ENCODE measurements at regions not wholly inside any gene's neighbourhood (a gene's known extent, or its start where the extent isn't known, plus 50 kb on each side); places are given as distances from the start of the nearest gene placed in this dataset.

DNA sequence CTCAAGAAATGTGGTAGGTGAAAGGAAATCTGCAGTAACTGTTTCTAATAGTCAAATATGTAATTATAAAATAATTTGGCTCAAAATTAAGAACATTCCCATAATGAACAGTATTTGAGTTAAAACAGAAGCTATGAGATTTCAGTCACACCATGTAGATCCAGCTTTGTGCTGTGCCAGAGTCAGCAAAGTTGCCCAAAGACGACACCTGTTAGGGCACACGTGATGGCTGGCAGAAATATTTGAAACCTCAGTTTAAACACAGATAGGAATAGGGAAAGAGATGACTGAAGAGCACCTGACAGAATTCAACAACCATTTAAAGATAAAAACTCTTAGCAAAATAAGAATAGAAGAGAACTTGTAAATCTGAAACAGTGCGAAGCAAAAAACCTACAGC is 129.3 kb downstream of the CD83 start:
- no peaks in the 10 kb centered on the region for H3K27me3 ChIP-seq (ENCODE audit: control insufficient read depth in 1 of 2, insufficient read depth in 2 of 2, low read length in 2 of 2)
- no peak overlapping the region for H3K4me3 ChIP-seq (ENCODE audit: low read depth in 1 of 2, low read length in 2 of 2)
- no peaks in the 10 kb centered on the region for H3K36me3 ChIP-seq (ENCODE audit: control insufficient read depth in 1 of 2, insufficient read depth in 2 of 2, low read length in 2 of 2)

DNA sequence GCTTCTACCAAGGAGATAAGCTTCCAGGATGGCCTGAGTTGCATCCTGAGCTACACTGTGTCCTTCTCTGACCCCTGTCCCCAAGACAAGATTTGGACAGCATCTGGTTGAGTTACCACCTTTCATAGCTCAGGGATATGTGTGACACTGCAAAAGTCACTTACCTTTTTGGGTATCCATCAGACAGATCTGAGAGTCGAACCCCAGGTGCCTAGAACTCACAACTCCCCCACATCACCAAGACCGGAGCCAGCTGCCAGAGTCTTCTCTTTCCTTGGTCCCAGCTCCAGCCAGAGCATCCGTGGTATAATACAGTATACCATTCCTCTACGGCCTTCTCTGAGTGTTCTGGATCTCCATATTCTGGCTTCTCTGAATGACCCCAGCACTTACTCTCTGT is 133.0 kb downstream of the CD83 start:
- Histone ChIP-seq H3K4me3 (ENCODE audit: low read depth in 1 of 2, low read length in 2 of 2) (no peak overlapping the region), H3K27me3 (ENCODE audit: control insufficient read depth in 1 of 2, insufficient read depth in 2 of 2, low read length in 2 of 2) (no peaks in the 10 kb centered on the region), H3K9me3 (ENCODE audit: control insufficient read depth in 1 of 2, low read length in 2 of 2) (no peaks in the 10 kb centered on the region), H3K9ac (ENCODE audit: low read depth in 1 of 2, low read length in 2 of 2) (no peak overlapping the region), H3K36me3 (ENCODE audit: control insufficient read depth in 1 of 2, insufficient read depth in 2 of 2, low read length in 2 of 2) (no peaks in the 10 kb centered on the region), H3K27ac (ENCODE audit: low read depth, low read length) (no peak overlapping the region), H3K4me1 (ENCODE audit: control insufficient read depth in 1 of 2, insufficient read depth in 2 of 2, low read length in 2 of 2) (no peaks in the 10 kb centered on the region)

More for the DNA sequence above, 129.3 kb downstream of the CD83 start:
- Histone ChIP-seq H3K9ac (ENCODE audit: low read depth in 1 of 2, low read length in 2 of 2) (no peak overlapping the region), H3K27ac (ENCODE audit: low read depth, low read length) (no peak overlapping the region), H3K9me3 (ENCODE audit: control insufficient read depth in 1 of 2, low read length in 2 of 2) (no peaks in the 10 kb centered on the region), H3K4me1 (ENCODE audit: control insufficient read depth in 1 of 2, insufficient read depth in 2 of 2, low read length in 2 of 2) (no peaks in the 10 kb centered on the region)

DNA sequence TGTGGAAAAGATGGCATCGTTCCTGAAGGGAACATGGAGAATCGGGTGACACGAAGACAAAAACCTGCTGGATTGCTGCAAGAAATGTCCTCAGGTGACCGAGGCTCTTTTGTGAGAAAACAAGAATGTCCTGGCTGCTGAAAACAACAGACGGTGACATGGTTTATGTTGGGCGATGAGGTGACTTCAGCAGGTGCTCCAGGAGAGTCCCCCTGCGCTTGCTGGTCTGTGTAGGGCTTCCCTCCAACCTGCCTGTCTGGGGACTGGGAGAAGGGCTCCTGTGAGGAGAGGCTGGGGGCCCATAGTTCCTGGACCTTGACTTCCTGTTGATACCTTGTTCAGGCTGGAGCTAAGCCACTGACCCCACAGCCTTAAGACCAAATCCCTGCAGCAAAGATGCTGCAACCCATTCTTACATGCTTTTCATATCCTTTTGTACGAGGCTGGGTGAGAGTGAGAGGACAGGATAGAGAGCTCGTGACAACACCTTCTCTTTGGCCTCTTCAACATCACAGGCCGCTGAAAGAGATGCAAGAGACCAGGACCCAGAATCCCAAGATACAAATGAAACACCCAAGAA is 134.8 kb downstream of the CD83 start:
- Histone ChIP-seq H3K9me3 (ENCODE audit: control insufficient read depth in 1 of 2, low read length in 2 of 2) (no peaks in the 10 kb centered on the region), H3K9ac (ENCODE audit: low read depth in 1 of 2, low read length in 2 of 2) (no peak overlapping the region), H3K27me3 (ENCODE audit: control insufficient read depth in 1 of 2, insufficient read depth in 2 of 2, low read length in 2 of 2) (no peaks in the 10 kb centered on the region), H3K27ac (ENCODE audit: low read depth, low read length) (no peak overlapping the region), H3K4me1 (ENCODE audit: control insufficient read depth in 1 of 2, insufficient read depth in 2 of 2, low read length in 2 of 2) (no peaks in the 10 kb centered on the region), H3K36me3 (ENCODE audit: control insufficient read depth in 1 of 2, insufficient read depth in 2 of 2, low read length in 2 of 2) (no peaks in the 10 kb centered on the region), H3K4me3 (ENCODE audit: low read depth in 1 of 2, low read length in 2 of 2) (no peak overlapping the region)

GRCh38 chr6:14254505-14254904 is 136.9 kb downstream of the CD83 start:
- Histone ChIP-seq H3K4me3 (ENCODE audit: low read depth in 1 of 2, low read length in 2 of 2) (no peak overlapping the region), H3K27ac (ENCODE audit: low read depth, low read length) (no peak overlapping the region), H3K9me3 (ENCODE audit: control insufficient read depth in 1 of 2, low read length in 2 of 2) (no peaks in the 10 kb centered on the region), H3K27me3 (ENCODE audit: control insufficient read depth in 1 of 2, insufficient read depth in 2 of 2, low read length in 2 of 2) (no peaks in the 10 kb centered on the region), H3K4me1 (ENCODE audit: control insufficient read depth in 1 of 2, insufficient read depth in 2 of 2, low read length in 2 of 2) (no peaks in the 10 kb centered on the region), H3K9ac (ENCODE audit: low read depth in 1 of 2, low read length in 2 of 2) (no peak overlapping the region), H3K36me3 (ENCODE audit: control insufficient read depth in 1 of 2, insufficient read depth in 2 of 2, low read length in 2 of 2) (no peaks in the 10 kb centered on the region)

DNA sequence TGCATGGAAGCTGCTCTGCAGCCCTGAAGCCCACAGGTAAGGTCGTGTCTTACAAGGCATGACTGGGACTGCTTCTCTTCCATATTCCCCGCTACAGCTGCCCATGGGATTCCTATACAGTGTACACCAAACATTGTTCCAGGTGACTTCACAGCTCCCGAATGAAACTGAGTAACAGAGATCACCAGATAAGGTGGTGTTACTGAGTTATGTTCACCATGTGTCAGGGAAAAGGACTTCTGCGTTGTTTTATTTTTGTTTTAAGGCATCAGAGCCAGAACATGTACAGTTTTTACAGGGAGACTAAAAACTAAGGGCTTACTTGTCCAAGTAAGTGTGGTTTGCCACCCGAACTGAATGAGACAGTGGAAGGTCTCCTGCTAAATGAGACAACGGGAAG is 138.3 kb downstream of the CD83 start:
- H3K9me3 ChIP-seq (ENCODE audit: control insufficient read depth in 1 of 2, low read length in 2 of 2): peaks cover 0 to 4% of the 10 kb centered on the region in 2 donors
- H3K36me3 ChIP-seq (ENCODE audit: control insufficient read depth in 1 of 2, insufficient read depth in 2 of 2, low read length in 2 of 2): no peaks in the 10 kb centered on the region
- H3K4me1 ChIP-seq (ENCODE audit: control insufficient read depth in 1 of 2, insufficient read depth in 2 of 2, low read length in 2 of 2): no peaks in the 10 kb centered on the region
- no peak overlapping the region for H3K9ac ChIP-seq (ENCODE audit: low read depth in 1 of 2, low read length in 2 of 2)
- H3K27ac ChIP-seq (ENCODE audit: low read depth, low read length): no peak overlapping the region
- no peaks in the 10 kb centered on the region for H3K27me3 ChIP-seq (ENCODE audit: control insufficient read depth in 1 of 2, insufficient read depth in 2 of 2, low read length in 2 of 2)
- no peak overlapping the region for H3K4me3 ChIP-seq (ENCODE audit: low read depth in 1 of 2, low read length in 2 of 2)

GRCh38 chr6:14258117-14258516 is 140.5 kb downstream of the CD83 start:
- Histone ChIP-seq H3K4me3 (ENCODE audit: low read depth in 1 of 2, low read length in 2 of 2) (no peak overlapping the region), H3K9ac (ENCODE audit: low read depth in 1 of 2, low read length in 2 of 2) (no peak overlapping the region), H3K27ac (ENCODE audit: low read depth, low read length) (no peak overlapping the region), H3K27me3 (ENCODE audit: control insufficient read depth in 1 of 2, insufficient read depth in 2 of 2, low read length in 2 of 2) (no peaks in the 10 kb centered on the region), H3K9me3 (ENCODE audit: control insufficient read depth in 1 of 2, low read length in 2 of 2) (peaks cover 0 to 6% of the 10 kb centered on the region in 2 donors), H3K36me3 (ENCODE audit: control insufficient read depth in 1 of 2, insufficient read depth in 2 of 2, low read length in 2 of 2) (no peaks in the 10 kb centered on the region), H3K4me1 (ENCODE audit: control insufficient read depth in 1 of 2, insufficient read depth in 2 of 2, low read length in 2 of 2) (no peaks in the 10 kb centered on the region)

- H3K9me3 ChIP-seq (ENCODE audit: control insufficient read depth in 1 of 2, low read length in 2 of 2): peaks cover 2 to 9% of the 10 kb centered on the region in 2 donors
- no peaks in the 10 kb centered on the region for H3K4me1 ChIP-seq (ENCODE audit: control insufficient read depth in 1 of 2, insufficient read depth in 2 of 2, low read length in 2 of 2)
- H3K36me3 ChIP-seq (ENCODE audit: control insufficient read depth in 1 of 2, insufficient read depth in 2 of 2, low read length in 2 of 2): no peaks in the 10 kb centered on the region
- H3K27me3 ChIP-seq (ENCODE audit: control insufficient read depth in 1 of 2, insufficient read depth in 2 of 2, low read length in 2 of 2): no peaks in the 10 kb centered on the region
- H3K27ac ChIP-seq (ENCODE audit: low read depth, low read length): no peak overlapping the region
- H3K4me3 ChIP-seq (ENCODE audit: low read depth in 1 of 2, low read length in 2 of 2): no peak overlapping the region
- H3K9ac ChIP-seq (ENCODE audit: low read depth in 1 of 2, low read length in 2 of 2): no peak overlapping the region
Observed at GRCh38 chr6:14258695-14259593, 141.4 kb downstream of the CD83 start.

DNA sequence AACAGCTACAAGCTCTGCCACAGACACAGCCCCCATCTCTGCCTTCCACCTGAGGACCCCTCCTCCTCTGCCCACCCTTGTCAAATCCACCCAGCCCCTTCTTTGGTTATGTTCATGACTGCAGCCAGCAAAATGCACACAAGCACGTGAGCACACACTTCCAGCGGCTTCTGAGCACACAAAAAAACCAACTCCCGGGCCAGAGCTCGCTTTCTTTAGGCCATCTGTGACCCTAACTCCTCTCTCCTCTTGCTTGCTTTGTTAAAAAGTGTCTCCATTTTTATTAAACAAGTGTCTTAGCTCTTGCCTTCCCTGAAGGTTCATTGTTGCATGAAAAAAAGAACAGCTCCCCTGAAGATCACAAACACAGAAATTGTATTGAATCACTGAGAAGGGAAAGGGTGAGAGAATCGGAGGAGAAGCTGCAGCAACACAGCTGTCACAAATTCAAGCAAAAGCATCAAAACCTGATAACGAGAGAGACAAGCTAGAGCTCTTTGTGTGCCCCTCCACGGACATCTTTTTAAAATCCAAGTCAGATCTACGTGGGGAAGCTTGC is 142.1 kb downstream of the CD83 start:
- H3K36me3 ChIP-seq (ENCODE audit: control insufficient read depth in 1 of 2, insufficient read depth in 2 of 2, low read length in 2 of 2): no peaks in the 10 kb centered on the region
- no peak overlapping the region for H3K4me3 ChIP-seq (ENCODE audit: low read depth in 1 of 2, low read length in 2 of 2)
- peaks cover 5 to 15% of the 10 kb centered on the region in 2 donors for H3K9me3 ChIP-seq (ENCODE audit: control insufficient read depth in 1 of 2, low read length in 2 of 2)
- no peaks in the 10 kb centered on the region for H3K27me3 ChIP-seq (ENCODE audit: control insufficient read depth in 1 of 2, insufficient read depth in 2 of 2, low read length in 2 of 2)
- no peaks in the 10 kb centered on the region for H3K4me1 ChIP-seq (ENCODE audit: control insufficient read depth in 1 of 2, insufficient read depth in 2 of 2, low read length in 2 of 2)
- H3K9ac ChIP-seq (ENCODE audit: low read depth in 1 of 2, low read length in 2 of 2): no peak overlapping the region
- H3K27ac ChIP-seq (ENCODE audit: low read depth, low read length): no peak overlapping the region

DNA sequence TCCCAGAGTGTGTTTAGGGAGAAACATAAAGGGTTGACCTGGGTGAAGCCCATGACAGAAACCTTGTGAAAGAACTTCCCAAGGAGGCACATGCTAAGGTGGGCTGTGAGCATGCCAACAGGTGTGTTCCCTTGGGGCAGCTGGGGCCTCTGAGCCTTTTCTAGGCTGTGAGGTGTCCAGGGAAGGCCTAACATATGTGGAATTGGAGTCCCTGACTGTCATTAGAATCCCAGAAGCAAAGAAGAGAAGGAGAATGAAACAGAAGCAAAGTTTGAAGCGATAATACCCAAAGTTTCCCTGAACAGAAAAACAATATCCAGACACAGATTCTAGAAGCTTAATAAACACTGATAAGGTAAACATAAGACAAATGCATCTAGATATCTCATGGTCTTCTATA is 143.3 kb downstream of the CD83 start:
- H3K9ac ChIP-seq (ENCODE audit: low read depth in 1 of 2, low read length in 2 of 2): no peak overlapping the region
- H3K27me3 ChIP-seq (ENCODE audit: control insufficient read depth in 1 of 2, insufficient read depth in 2 of 2, low read length in 2 of 2): no peaks in the 10 kb centered on the region
- no peak overlapping the region for H3K27ac ChIP-seq (ENCODE audit: low read depth, low read length)
- no peak overlapping the region for H3K4me3 ChIP-seq (ENCODE audit: low read depth in 1 of 2, low read length in 2 of 2)
- H3K4me1 ChIP-seq (ENCODE audit: control insufficient read depth in 1 of 2, insufficient read depth in 2 of 2, low read length in 2 of 2): no peaks in the 10 kb centered on the region
- no peaks in the 10 kb centered on the region for H3K36me3 ChIP-seq (ENCODE audit: control insufficient read depth in 1 of 2, insufficient read depth in 2 of 2, low read length in 2 of 2)
- H3K9me3 ChIP-seq (ENCODE audit: control insufficient read depth in 1 of 2, low read length in 2 of 2): peaks cover 5 to 15% of the 10 kb centered on the region in 2 donors

DNA sequence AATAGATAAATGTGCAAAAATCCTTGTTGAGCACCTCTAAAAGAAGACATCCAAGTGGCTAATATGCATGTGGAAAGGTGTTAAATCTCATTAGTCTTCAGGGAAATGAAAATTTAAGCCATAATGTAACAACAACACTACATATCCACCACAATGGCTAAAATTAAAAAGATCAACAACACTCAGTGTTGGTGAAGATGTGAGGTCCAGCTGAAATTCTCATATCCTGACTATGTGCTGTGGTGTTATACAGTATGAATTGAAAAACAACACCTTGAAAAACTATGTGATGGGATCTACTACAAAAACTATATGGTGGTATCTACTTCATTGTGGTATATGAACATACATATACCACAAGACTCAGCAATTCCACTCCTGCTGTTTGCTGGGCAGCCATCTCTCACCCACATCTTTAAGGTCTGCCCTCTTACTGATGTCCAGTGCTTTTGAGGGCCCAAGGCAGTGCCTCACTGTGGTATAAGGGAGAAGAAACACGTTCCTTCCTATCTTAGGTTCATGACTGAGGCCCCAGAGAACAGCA is 146.4 kb downstream of the CD83 start:
- Histone ChIP-seq H3K4me3 (ENCODE audit: low read depth in 1 of 2, low read length in 2 of 2) (no peak overlapping the region), H3K9me3 (ENCODE audit: control insufficient read depth in 1 of 2, low read length in 2 of 2) (peaks cover 5 to 15% of the 10 kb centered on the region in 2 donors), H3K27ac (ENCODE audit: low read depth, low read length) (no peak overlapping the region), H3K36me3 (ENCODE audit: control insufficient read depth in 1 of 2, insufficient read depth in 2 of 2, low read length in 2 of 2) (no peaks in the 10 kb centered on the region), H3K9ac (ENCODE audit: low read depth in 1 of 2, low read length in 2 of 2) (no peak overlapping the region), H3K27me3 (ENCODE audit: control insufficient read depth in 1 of 2, insufficient read depth in 2 of 2, low read length in 2 of 2) (no peaks in the 10 kb centered on the region), H3K4me1 (ENCODE audit: control insufficient read depth in 1 of 2, insufficient read depth in 2 of 2, low read length in 2 of 2) (no peaks in the 10 kb centered on the region)
